ENCODE measurements at regions not wholly inside any gene's neighbourhood (a gene's known extent, or its start where the extent isn't known, plus 50 kb on each side); places are given as distances from the start of the nearest gene placed in this dataset.
A peak's percentile ranks its signal among the peaks of the same experiment; 100 is the strongest.

DNA sequence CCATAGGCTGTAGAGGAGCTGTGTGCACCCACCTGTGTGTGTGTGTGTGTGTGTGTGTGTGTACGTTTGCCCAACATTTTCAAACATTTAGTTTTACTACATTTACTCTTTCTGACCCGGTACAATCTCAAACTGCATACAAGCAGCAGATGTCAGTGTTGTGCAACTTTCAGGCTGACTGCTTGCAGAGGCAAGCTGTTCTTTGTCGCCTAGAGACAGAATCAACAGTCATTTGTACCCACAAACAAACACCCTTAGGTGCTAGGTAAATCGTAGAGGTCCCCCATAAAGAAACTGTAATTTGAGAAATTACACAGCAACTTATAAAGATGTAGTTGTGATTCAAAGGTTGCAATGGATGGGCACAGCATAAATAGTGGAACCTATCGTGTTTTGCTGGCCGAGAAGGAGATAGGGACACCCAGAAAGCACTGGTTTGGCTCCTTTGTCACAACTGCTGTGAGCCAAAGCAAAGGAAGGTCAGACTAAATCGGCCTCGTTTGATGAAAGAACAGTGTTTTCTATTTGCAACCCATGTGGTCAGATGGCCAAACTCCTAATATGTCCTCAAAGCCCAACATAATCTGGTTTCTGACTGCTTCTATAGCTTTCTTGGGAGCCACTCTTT is 478.4 kb downstream of the TOX3 start:
- Histone ChIP-seq H3K9me3 (ENCODE audit: low read length) (no peaks in the 10 kb centered on the region), H3K27ac (ENCODE audit: low read depth, low read length, poor library complexity, severe bottlenecking) (no peak overlapping the region), H3K79me2 (ENCODE audit: insufficient read depth, low read depth, low read length) (no peaks in the 10 kb centered on the region), H3K4me2 (ENCODE audit: low read length) (no peak overlapping the region), H3K36me3 (ENCODE audit: insufficient read depth, low read length) (no peaks in the 10 kb centered on the region), H3K4me3 (ENCODE audit: low read depth, low read length, poor library complexity, severe bottlenecking) (no peak overlapping the region), H2AFZ (ENCODE audit: low read length) (no peak overlapping the region), H4K20me1 (ENCODE audit: insufficient read depth, low read length) (no peaks in the 10 kb centered on the region), H3K9me2 (ENCODE audit: insufficient read depth, low read length) (no peaks in the 10 kb centered on the region), H3K4me1 (ENCODE audit: insufficient read depth, low read length, poor library complexity, severe bottlenecking) (no peaks in the 10 kb centered on the region)
- POLR2A ChIA-PET, result interaction anchor here (0.6 to 1.2 kb wide), 2 partner anchors 76 to 787 kb away, joined by 3 read pairs; no protein-coding TSS in a partner anchor
- TF ChIP-seq EZH2phosphoT487 (IDR thresholded peaks at IDR 0.05; ENCODE audit: borderline replicate concordance, low read depth, low read length), result no peak
- TF ChIP-seq, protein P1, sequence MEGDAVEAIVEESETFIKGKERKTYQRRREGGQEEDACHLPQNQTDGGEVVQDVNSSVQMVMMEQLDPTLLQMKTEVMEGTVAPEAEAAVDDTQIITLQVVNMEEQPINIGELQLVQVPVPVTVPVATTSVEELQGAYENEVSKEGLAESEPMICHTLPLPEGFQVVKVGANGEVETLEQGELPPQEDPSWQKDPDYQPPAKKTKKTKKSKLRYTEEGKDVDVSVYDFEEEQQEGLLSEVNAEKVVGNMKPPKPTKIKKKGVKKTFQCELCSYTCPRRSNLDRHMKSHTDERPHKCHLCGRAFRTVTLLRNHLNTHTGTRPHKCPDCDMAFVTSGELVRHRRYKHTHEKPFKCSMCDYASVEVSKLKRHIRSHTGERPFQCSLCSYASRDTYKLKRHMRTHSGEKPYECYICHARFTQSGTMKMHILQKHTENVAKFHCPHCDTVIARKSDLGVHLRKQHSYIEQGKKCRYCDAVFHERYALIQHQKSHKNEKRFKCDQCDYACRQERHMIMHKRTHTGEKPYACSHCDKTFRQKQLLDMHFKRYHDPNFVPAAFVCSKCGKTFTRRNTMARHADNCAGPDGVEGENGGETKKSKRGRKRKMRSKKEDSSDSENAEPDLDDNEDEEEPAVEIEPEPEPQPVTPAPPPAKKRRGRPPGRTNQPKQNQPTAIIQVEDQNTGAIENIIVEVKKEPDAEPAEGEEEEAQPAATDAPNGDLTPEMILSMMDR (conservative IDR thresholded peaks at IDR 0.05; ENCODE audit: low read length), result peak; percentile 28; the same call in 1 of the 2 replicates
- CTCF ChIA-PET (ENCODE audit: unreplicated experiment), result no interaction called here
- no TSS peak for BruUV-seq (replicated peaks)
- DNase-seq (ENCODE audit: low spot score), result no peak
- intact Hi-C loops (cut with micrococcal nuclease; ENCODE audit: unreplicated experiment), result no loop called here

DNA sequence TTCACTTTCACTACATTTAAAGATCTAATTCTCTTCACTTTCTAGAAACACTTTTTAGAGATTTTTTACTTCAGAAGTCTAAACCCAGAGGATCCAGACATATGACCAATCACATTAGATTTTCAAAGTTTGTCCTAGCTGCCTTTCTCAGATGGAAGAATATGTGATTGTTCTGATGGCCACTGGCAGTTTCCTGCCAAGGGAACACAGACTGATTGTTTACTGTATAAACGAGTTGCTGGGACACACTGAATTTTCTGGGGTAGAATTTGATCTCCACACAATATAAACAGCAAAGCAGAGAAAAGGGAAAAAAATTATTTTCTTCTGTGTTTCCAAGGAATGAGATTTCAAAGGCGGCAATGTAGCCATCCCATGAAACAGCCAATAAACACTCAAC is 480.0 kb downstream of the TOX3 start:
- Histone ChIP-seq H3K4me3 (ENCODE audit: low read depth, low read length, poor library complexity, severe bottlenecking) (no peak overlapping the region), H3K36me3 (ENCODE audit: insufficient read depth, low read length) (no peaks in the 10 kb centered on the region), H2AFZ (ENCODE audit: low read length) (no peak overlapping the region), H3K9me2 (ENCODE audit: insufficient read depth, low read length) (no peaks in the 10 kb centered on the region), H3K9me3 (ENCODE audit: low read length) (no peaks in the 10 kb centered on the region), H3K4me1 (ENCODE audit: insufficient read depth, low read length, poor library complexity, severe bottlenecking) (no peaks in the 10 kb centered on the region), H3K4me2 (ENCODE audit: low read length) (no peak overlapping the region), H3K79me2 (ENCODE audit: insufficient read depth, low read depth, low read length) (no peaks in the 10 kb centered on the region), H4K20me1 (ENCODE audit: insufficient read depth, low read length) (no peaks in the 10 kb centered on the region), H3K27ac (ENCODE audit: low read depth, low read length, poor library complexity, severe bottlenecking) (no peak overlapping the region)
- intact Hi-C loops (cut with micrococcal nuclease; ENCODE audit: unreplicated experiment), result no loop called here
- no TSS peak for BruUV-seq (replicated peaks)
- CTCF ChIA-PET (ENCODE audit: unreplicated experiment), result no interaction called here
- no peak for DNase-seq (ENCODE audit: low spot score)
- POLR2A ChIA-PET, result no interaction called here
- no peak for TF ChIP-seq EZH2phosphoT487 (IDR thresholded peaks at IDR 0.05; ENCODE audit: borderline replicate concordance, low read depth, low read length)

DNA sequence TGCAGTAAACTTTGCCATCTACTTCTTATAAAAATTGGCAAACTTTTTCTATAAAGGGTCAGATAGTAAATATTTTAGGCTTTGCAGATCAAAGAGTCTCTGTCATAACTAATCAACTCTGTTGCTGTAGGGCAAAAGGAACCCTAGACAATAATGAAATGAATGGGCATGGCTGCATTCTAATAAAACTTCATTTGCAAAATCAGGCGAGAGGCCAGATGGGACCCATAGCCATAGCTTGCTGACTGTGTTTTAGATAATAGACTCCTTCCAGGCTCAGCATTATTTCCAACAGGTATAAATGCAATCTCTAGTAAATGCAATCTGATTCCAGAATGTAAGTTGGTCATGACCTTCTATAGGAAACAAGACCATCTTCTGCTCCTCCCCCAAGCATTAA is 490.7 kb downstream of the TOX3 start:
- no peaks in the 10 kb centered on the region for H3K9me2 ChIP-seq (ENCODE audit: insufficient read depth, low read length)
- no peak overlapping the region for H3K27ac ChIP-seq (ENCODE audit: low read depth, low read length, poor library complexity, severe bottlenecking)
- ChIA-PET POLR2A (interaction anchor here (0.7 kb wide), 1 partner anchor 63 kb away, joined by 3 read pairs; no protein-coding TSS in a partner anchor), CTCF (ENCODE audit: unreplicated experiment) (no interaction called here)
- H3K4me3 ChIP-seq (ENCODE audit: low read depth, low read length, poor library complexity, severe bottlenecking), result no peak overlapping the region
- TF ChIP-seq, protein P1 (conservative IDR thresholded peaks at IDR 0.05; ENCODE audit: low read length), result no peak
- no TSS peak for BruUV-seq (replicated peaks)
- no peaks in the 10 kb centered on the region for H3K9me3 ChIP-seq (ENCODE audit: low read length)
- no peaks in the 10 kb centered on the region for H3K36me3 ChIP-seq (ENCODE audit: insufficient read depth, low read length)
- no peak for DNase-seq (ENCODE audit: low spot score)
- H3K4me2 ChIP-seq (ENCODE audit: low read length), result no peak overlapping the region
- H4K20me1 ChIP-seq (ENCODE audit: insufficient read depth, low read length), result no peaks in the 10 kb centered on the region
- no peaks in the 10 kb centered on the region for H3K79me2 ChIP-seq (ENCODE audit: insufficient read depth, low read depth, low read length)
- H3K4me1 ChIP-seq (ENCODE audit: insufficient read depth, low read length, poor library complexity, severe bottlenecking), result no peaks in the 10 kb centered on the region
- no peak overlapping the region for H2AFZ ChIP-seq (ENCODE audit: low read length)
- intact Hi-C loops (cut with micrococcal nuclease; ENCODE audit: unreplicated experiment), result no loop called here

Measured in OCI-LY7 (cell line).